Erythroblast (primary cell): ENCODE measurements at regions not wholly inside any gene's neighbourhood (a gene's known extent, or its start where the extent isn't known, plus 50 kb on each side); places are given as distances from the start of the nearest gene placed in this dataset.

Source experiments
- GATA1 ChIP-seq: IDR thresholded peaks from 2 replicates; pipeline ENCODE4 v1.6.1; 2011; ENCODE audit warnings: low read depth, mild to moderate bottlenecking, control low read depth, low read length, moderate library complexity
- POLR2A ChIP-seq: IDR thresholded peaks from 2 replicates; pipeline ENCODE4 v1.6.1; 2011; ENCODE audit warnings: mild to moderate bottlenecking, low read length

DNA sequence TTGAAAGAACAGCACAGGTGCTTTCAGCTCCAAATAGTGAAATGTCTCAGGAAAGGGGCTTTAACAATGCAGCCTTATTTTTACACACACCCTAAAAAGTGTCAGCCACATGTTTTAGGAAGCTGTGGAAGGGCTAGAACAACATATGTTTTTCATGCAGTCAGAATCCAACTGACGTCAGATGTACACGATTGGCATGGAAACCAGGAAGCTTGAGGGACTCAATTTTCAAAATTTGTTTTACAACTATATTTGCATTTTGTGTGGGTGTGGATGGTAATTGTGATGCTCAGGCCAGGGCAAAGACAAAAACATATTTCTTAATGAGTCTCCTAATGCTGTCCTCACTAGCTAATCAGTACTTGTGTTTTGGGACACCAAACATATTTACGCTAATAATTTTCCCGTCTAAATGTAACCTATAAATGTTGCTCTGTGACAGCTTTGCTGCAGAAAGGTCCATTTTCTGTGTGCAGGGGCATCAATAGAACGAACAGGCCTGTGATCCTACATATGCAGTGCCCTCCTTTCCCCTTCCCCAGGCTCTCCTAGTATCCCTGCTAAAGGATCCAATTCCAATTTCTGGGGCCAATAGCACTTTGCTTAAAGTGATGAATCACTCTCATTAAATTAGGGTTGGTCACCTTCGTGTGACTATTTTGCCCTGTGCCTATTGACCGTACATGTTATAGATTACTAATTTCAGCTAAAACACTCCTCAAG is 434.0 kb upstream of the CDH5 start:
- no peak for TF ChIP-seq POLR2A
- no peak for TF ChIP-seq GATA1
